ENCODE measurements at regions not wholly inside any gene's neighbourhood (a gene's known extent, or its start where the extent isn't known, plus 50 kb on each side); places are given as distances from the start of the nearest gene placed in this dataset.

- ChIA-PET CTCF (interaction anchor here (1.0 to 1.5 kb wide), 2 partner anchors 248 to 274 kb away, joined by 3 to 10 read pairs; no protein-coding TSS in a partner anchor), POLR2A (ENCODE audit: low non-redundant PET) (no interaction called here)
- DNase-seq (ENCODE audit: low spot score), result no peak
- no peaks in the 10 kb centered on the region for H3K4me1 ChIP-seq (ENCODE audit: insufficient read depth, low read length, poor library complexity, severe bottlenecking)
- no peaks in the 10 kb centered on the region for H3K9me3 ChIP-seq (ENCODE audit: low read depth, low read length, poor library complexity, severe bottlenecking)
- TF ChIP-seq EZH2 (IDR thresholded peaks at IDR 0.05; ENCODE audit: borderline replicate concordance, low read depth, low read length, poor library complexity, severe bottlenecking) (no peak), CTCF (conservative IDR thresholded peaks at IDR 0.05; ENCODE audit: low read depth, low read length) (no peak)
- H3K27me3 ChIP-seq (replicated peaks; ENCODE audit: insufficient read depth, low read depth, low read length, poor library complexity), result no peaks in the 10 kb centered on the region
- H3K27ac ChIP-seq (ENCODE audit: low read depth, low read length, poor library complexity, severe bottlenecking), result no peak overlapping the region
- no peaks in the 10 kb centered on the region for H3K36me3 ChIP-seq (ENCODE audit: insufficient read depth, low read length, poor library complexity, severe bottlenecking)
- H3K4me3 ChIP-seq (ENCODE audit: low read depth, low read length, poor library complexity, severe bottlenecking), result peak overlapping the region; percentile 51
- intact Hi-C loops (cut with micrococcal nuclease; ENCODE audit: unreplicated experiment), result loop anchor here (2.0 to 5.0 kb wide), 2 partner anchors 196 to 417 kb away; no protein-coding TSS in a partner anchor
- BruUV-seq (replicated peaks), result no TSS peak
Observed at GRCh38 chr2:126776255-126776654, 120.3 kb downstream of the GYPC start.

DNA sequence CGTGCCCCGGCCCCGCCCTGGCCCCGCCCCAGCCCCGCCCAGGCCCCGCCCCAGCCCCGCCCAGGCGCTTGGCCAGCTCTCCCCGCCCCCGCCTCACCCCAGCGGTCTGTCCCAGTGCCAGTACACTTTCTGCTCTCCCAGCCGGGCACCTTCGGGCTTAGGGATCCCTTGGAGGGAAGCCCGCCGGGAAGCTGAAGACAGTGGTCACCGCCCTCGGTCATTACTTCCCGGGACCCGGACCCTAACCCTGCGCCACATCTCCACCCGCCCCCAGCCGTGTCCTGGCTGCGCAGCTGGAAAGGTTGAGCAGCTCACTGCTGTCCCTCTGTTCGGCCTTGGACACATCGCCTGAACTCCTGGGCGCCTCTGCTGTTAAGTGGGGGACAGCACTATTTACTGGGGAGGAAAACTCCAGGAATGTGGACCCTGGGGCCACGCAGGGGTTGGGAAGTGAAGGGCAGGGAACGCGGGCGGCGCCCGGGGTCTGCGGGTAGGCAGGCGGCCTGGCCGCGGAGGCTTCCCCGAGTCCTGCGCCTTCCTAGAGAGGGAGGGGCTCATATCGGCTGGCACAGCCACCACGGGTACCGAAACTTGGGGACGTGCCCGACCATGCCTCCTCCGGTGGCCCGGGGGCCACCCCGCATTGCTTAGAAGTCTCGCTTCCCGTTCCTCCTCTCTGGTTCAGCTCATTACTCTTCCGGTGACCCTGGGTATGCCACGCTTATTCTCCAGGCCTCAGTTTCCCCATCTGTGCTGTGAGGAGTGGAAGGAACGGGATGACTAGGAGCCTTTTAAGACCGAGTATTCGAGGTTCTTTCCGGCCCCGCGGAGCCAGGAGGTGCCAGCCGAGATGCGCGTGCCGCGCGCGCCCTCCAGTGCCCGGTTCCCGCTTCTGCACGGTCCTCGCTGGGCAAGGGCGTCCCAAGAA lies 121.0 kb downstream of the GYPC start:
- TF ChIP-seq CTCF (conservative IDR thresholded peaks at IDR 0.05; ENCODE audit: low read depth, low read length), result peak; percentile 97
- no peak for TF ChIP-seq EZH2 (IDR thresholded peaks at IDR 0.05; ENCODE audit: borderline replicate concordance, low read depth, low read length, poor library complexity, severe bottlenecking)
- DNase-seq (ENCODE audit: low spot score), result peak; percentile 79
- H3K36me3 ChIP-seq (ENCODE audit: insufficient read depth, low read length, poor library complexity, severe bottlenecking), result no peaks in the 10 kb centered on the region
- no peaks in the 10 kb centered on the region for H3K9me3 ChIP-seq (ENCODE audit: low read depth, low read length, poor library complexity, severe bottlenecking)
- no peaks in the 10 kb centered on the region for H3K27me3 ChIP-seq (replicated peaks; ENCODE audit: insufficient read depth, low read depth, low read length, poor library complexity)
- peak overlapping the region; percentile 51 for H3K4me3 ChIP-seq (ENCODE audit: low read depth, low read length, poor library complexity, severe bottlenecking)
- no peaks in the 10 kb centered on the region for H3K4me1 ChIP-seq (ENCODE audit: insufficient read depth, low read length, poor library complexity, severe bottlenecking)
- intact Hi-C loops (cut with micrococcal nuclease; ENCODE audit: unreplicated experiment), result loop anchor here (1.0 to 5.0 kb wide), 4 partner anchors 195 to 532 kb away; no protein-coding TSS in a partner anchor
- BruUV-seq (replicated peaks), result no TSS peak
- no peak overlapping the region for H3K27ac ChIP-seq (ENCODE audit: low read depth, low read length, poor library complexity, severe bottlenecking)
- ChIA-PET POLR2A (ENCODE audit: low non-redundant PET) (no interaction called here), CTCF (interaction anchor here (1.0 to 1.5 kb wide), 2 partner anchors 249 to 273 kb away, joined by 3 to 10 read pairs; no protein-coding TSS in a partner anchor)

DNA sequence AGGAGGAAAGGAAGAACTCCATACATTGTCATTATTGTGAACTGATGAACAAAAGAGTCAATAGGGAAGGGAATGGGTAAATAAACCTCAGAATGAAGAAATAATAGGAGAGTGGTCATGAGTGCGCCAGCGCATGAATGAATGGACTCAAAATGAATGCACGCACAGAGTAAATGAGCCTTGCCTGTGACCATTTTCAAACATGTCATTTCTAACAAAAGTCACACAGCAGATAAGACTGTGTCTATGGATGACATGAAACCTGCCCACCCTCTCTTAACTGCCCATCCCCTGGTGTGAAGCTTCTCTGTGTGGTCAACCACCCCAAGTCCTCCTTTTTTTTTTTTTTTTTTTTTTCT lies 121.1 kb upstream of the TEX51 start:
- Histone ChIP-seq H3K4me3 (ENCODE audit: low read depth, low read length, poor library complexity, severe bottlenecking) (peak overlapping the region; percentile 51), H3K4me1 (ENCODE audit: insufficient read depth, low read length, poor library complexity, severe bottlenecking) (no peaks in the 10 kb centered on the region), H3K27me3 (replicated peaks; ENCODE audit: insufficient read depth, low read depth, low read length, poor library complexity) (no peaks in the 10 kb centered on the region), H3K27ac (ENCODE audit: low read depth, low read length, poor library complexity, severe bottlenecking) (no peak overlapping the region), H3K36me3 (ENCODE audit: insufficient read depth, low read length, poor library complexity, severe bottlenecking) (no peaks in the 10 kb centered on the region), H3K9me3 (ENCODE audit: low read depth, low read length, poor library complexity, severe bottlenecking) (no peaks in the 10 kb centered on the region)
- intact Hi-C loops (cut with micrococcal nuclease; ENCODE audit: unreplicated experiment), result loop anchor here (1.0 to 5.0 kb wide), 4 partner anchors 195 to 532 kb away; no protein-coding TSS in a partner anchor
- BruUV-seq (replicated peaks), result no TSS peak
- TF ChIP-seq CTCF (conservative IDR thresholded peaks at IDR 0.05; ENCODE audit: low read depth, low read length) (no peak), EZH2 (IDR thresholded peaks at IDR 0.05; ENCODE audit: borderline replicate concordance, low read depth, low read length, poor library complexity, severe bottlenecking) (no peak)
- DNase-seq (ENCODE audit: low spot score), result no peak
- POLR2A ChIA-PET (ENCODE audit: low non-redundant PET), result no interaction called here
- CTCF ChIA-PET, result interaction anchor here (0.6 to 1.5 kb wide), 3 partner anchors 250 to 1889 kb away, joined by 5 to 10 read pairs (median 6); no protein-coding TSS in a partner anchor

Data from A673 (cell line).